WERI-Rb-1 (cell line): ENCODE measurements at regions not wholly inside any gene's neighbourhood (a gene's known extent, or its start where the extent isn't known, plus 50 kb on each side); places are given as distances from the start of the nearest gene placed in this dataset.

Source experiments
- DNase-seq: peaks from one replicate; pipeline ENCODE4 v3.0.0-alpha.2; 2020
- H3K27ac ChIP-seq: fragments of 250-450 bp; sonication (Bioruptor Pico); 2 replicates; pipeline ENCODE4 v1.5.1; 2020; ENCODE audit warnings: mild to moderate bottlenecking, moderate library complexity
- H3K27me3 ChIP-seq: fragments of 250-450 bp; sonication (Bioruptor Pico); 2 replicates; pipeline ENCODE4 v1.5.1; 2021; ENCODE audit warnings: mild to moderate bottlenecking, low read depth, moderate library complexity; ENCODE audit not compliant: insufficient read depth, severe bottlenecking
- H3K36me3 ChIP-seq: fragments of 250-450 bp; sonication (Bioruptor Pico); 2 replicates; pipeline ENCODE4 v1.5.1; 2020; ENCODE audit warnings: mild to moderate bottlenecking, moderate library complexity
- H3K4me3 ChIP-seq: 2 replicates; pipeline ENCODE4 v1.5.1; 2011; ENCODE audit warnings: low read depth, mild to moderate bottlenecking, control low read depth, low read length
- H3K9me3 ChIP-seq: fragments of 250-450 bp; sonication (Bioruptor Pico); 2 replicates; pipeline ENCODE4 v1.5.1; 2021; ENCODE audit warnings: mild to moderate bottlenecking, moderate library complexity; ENCODE audit not compliant: severe bottlenecking
- TF ChIP-seq, protein P1 (sequence below): IDR thresholded peaks from 2 replicates; pipeline ENCODE4 v1.5.1; 2011; ENCODE audit warnings: low read depth, mild to moderate bottlenecking, control low read depth, inconsistent platforms, low read length

GRCh38 chr18:57869221-57869620, 66.1 kb upstream of the ATP8B1 start:
- TF ChIP-seq, protein P1, sequence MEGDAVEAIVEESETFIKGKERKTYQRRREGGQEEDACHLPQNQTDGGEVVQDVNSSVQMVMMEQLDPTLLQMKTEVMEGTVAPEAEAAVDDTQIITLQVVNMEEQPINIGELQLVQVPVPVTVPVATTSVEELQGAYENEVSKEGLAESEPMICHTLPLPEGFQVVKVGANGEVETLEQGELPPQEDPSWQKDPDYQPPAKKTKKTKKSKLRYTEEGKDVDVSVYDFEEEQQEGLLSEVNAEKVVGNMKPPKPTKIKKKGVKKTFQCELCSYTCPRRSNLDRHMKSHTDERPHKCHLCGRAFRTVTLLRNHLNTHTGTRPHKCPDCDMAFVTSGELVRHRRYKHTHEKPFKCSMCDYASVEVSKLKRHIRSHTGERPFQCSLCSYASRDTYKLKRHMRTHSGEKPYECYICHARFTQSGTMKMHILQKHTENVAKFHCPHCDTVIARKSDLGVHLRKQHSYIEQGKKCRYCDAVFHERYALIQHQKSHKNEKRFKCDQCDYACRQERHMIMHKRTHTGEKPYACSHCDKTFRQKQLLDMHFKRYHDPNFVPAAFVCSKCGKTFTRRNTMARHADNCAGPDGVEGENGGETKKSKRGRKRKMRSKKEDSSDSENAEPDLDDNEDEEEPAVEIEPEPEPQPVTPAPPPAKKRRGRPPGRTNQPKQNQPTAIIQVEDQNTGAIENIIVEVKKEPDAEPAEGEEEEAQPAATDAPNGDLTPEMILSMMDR = no peak
- Histone ChIP-seq H3K4me3 (no peak overlapping the region), H3K9me3 (peaks cover 13% of the 10 kb centered on the region), H3K36me3 (no peaks in the 10 kb centered on the region), H3K27ac (no peak overlapping the region), H3K27me3 (no peaks in the 10 kb centered on the region)
- DNase-seq = no peak

- Histone ChIP-seq H3K4me3 (no peak overlapping the region), H3K27ac (no peak overlapping the region), H3K36me3 (no peaks in the 10 kb centered on the region), H3K27me3 (no peaks in the 10 kb centered on the region), H3K9me3 (peaks cover 3% of the 10 kb centered on the region)
- DNase-seq = no peak
- TF ChIP-seq, protein P1 = no peak
Observed at GRCh38 chr18:57866355-57866754, 63.2 kb upstream of the ATP8B1 start.

GRCh38 chr18:57864615-57865121, 61.6 kb upstream of the ATP8B1 start:
- Histone ChIP-seq H3K9me3 (no peaks in the 10 kb centered on the region), H3K36me3 (no peaks in the 10 kb centered on the region), H3K4me3 (no peak overlapping the region), H3K27me3 (no peaks in the 10 kb centered on the region), H3K27ac (no peak overlapping the region)
- TF ChIP-seq, protein P1 = no peak
- DNase-seq = no peak

GRCh38 chr18:57863706-57864105, 60.6 kb upstream of the ATP8B1 start:
- H3K9me3 ChIP-seq = no peaks in the 10 kb centered on the region
- H3K4me3 ChIP-seq = no peak overlapping the region
- H3K36me3 ChIP-seq = no peaks in the 10 kb centered on the region
- DNase-seq = no peak
- no peak overlapping the region for H3K27ac ChIP-seq
- H3K27me3 ChIP-seq = no peaks in the 10 kb centered on the region
- TF ChIP-seq, protein P1 = no peak

- TF ChIP-seq, protein P1 = peak; percentile 90
- Histone ChIP-seq H3K9me3 (no peaks in the 10 kb centered on the region), H3K36me3 (no peaks in the 10 kb centered on the region), H3K4me3 (no peak overlapping the region), H3K27ac (no peak overlapping the region), H3K27me3 (no peaks in the 10 kb centered on the region)
- DNase-seq = peak; percentile 52
Observed at GRCh38 chr18:57859314-57859713, 56.2 kb upstream of the ATP8B1 start.

- no peak overlapping the region for H3K27ac ChIP-seq
- TF ChIP-seq, protein P1 = no peak
- no peak for DNase-seq
- no peaks in the 10 kb centered on the region for H3K36me3 ChIP-seq
- no peaks in the 10 kb centered on the region for H3K27me3 ChIP-seq
- no peak overlapping the region for H3K4me3 ChIP-seq
- H3K9me3 ChIP-seq = peaks cover 2% of the 10 kb centered on the region
Observed at GRCh38 chr18:57856557-57857280, 53.6 kb upstream of the ATP8B1 start.
